KMS-11 (cell line): ENCODE measurements at regions not wholly inside any gene's neighbourhood (a gene's known extent, or its start where the extent isn't known, plus 50 kb on each side); places are given as distances from the start of the nearest gene placed in this dataset.

Experiments used
- H2AFZ ChIP-seq: fragments of 200-600 bp; sonication (generic); 2 replicates; pipeline ENCODE4 v1.6.1; 2016; ENCODE audit warnings: antibody characterized with exemption, mixed run types, low read depth
- H3K27ac ChIP-seq: fragments of 200-600 bp; sonication (generic); 2 replicates; pipeline ENCODE4 v1.6.1; 2016; ENCODE audit warnings: mild to moderate bottlenecking, mixed run types
- H3K27me3 ChIP-seq: fragments of 200-600 bp; sonication (generic); 2 replicates; pipeline ENCODE4 v1.6.1; 2017; ENCODE audit warnings: mild to moderate bottlenecking, low read depth, mixed run types, moderate library complexity; ENCODE audit not compliant: insufficient read depth
- H3K36me3 ChIP-seq: fragments of 200-600 bp; sonication (generic); 2 replicates; pipeline ENCODE4 v1.6.1; 2017; ENCODE audit warnings: mild to moderate bottlenecking, mixed run types; ENCODE audit not compliant: insufficient read depth
- H3K4me1 ChIP-seq: fragments of 200-600 bp; sonication (generic); 2 replicates; pipeline ENCODE4 v1.6.1; 2016; ENCODE audit warnings: mild to moderate bottlenecking, low read depth, mixed run types; ENCODE audit not compliant: poor library complexity, severe bottlenecking
- H3K4me2 ChIP-seq: fragments of 200-600 bp; sonication (generic); 2 replicates; pipeline ENCODE4 v1.7.0; 2016; ENCODE audit warnings: mild to moderate bottlenecking, mixed run types
- H3K4me3 ChIP-seq: fragments of 200-600 bp; sonication (generic); IDR thresholded peaks from 2 replicates; pipeline ENCODE4 v1.6.1; 2017; ENCODE audit warnings: low read depth, low read length, mixed read lengths; ENCODE audit not compliant: insufficient read depth
- H3K79me2 ChIP-seq: fragments of 200-600 bp; sonication (generic); 2 replicates; pipeline ENCODE4 v1.6.1; 2016; ENCODE audit warnings: low read depth, mixed run types; ENCODE audit not compliant: insufficient read depth
- H3K9ac ChIP-seq: fragments of 200-600 bp; sonication (generic); 2 replicates; pipeline ENCODE4 v1.6.1; 2016; ENCODE audit warnings: mild to moderate bottlenecking, mixed run types
- H4K20me1 ChIP-seq: fragments of 200-600 bp; sonication (generic); 2 replicates; pipeline ENCODE4 v1.6.1; 2016; ENCODE audit warnings: mild to moderate bottlenecking, mixed run types; ENCODE audit not compliant: insufficient read depth
- CTCF ChIP-seq: fragments of 200-600 bp; sonication (generic); conservative IDR thresholded peaks from 2 replicates; pipeline ENCODE4 v1.6.1; 2017; ENCODE audit warnings: low read depth, mild to moderate bottlenecking, antibody characterized with exemption, low read length, moderate library complexity, mixed read lengths

- H2AFZ ChIP-seq = no peak overlapping the region
- H3K36me3 ChIP-seq = no peaks in the 10 kb centered on the region
- no peaks in the 10 kb centered on the region for H4K20me1 ChIP-seq
- H3K4me2 ChIP-seq = no peak overlapping the region
- H3K79me2 ChIP-seq = no peaks in the 10 kb centered on the region
- no peaks in the 10 kb centered on the region for H3K4me1 ChIP-seq
- no peak for TF ChIP-seq CTCF
- H3K27ac ChIP-seq = no peak overlapping the region
- no peak overlapping the region for H3K4me3 ChIP-seq
- no peak overlapping the region for H3K9ac ChIP-seq
- H3K27me3 ChIP-seq = no peaks in the 10 kb centered on the region
These were observed 186.6 kb downstream of the PMP22 start for GRCh38 chr17:15078570-15078969.

GRCh38 chr17:15076991-15077663 lies 188.0 kb downstream of the PMP22 start:
- no peak overlapping the region for H3K9ac ChIP-seq
- H3K36me3 ChIP-seq = no peaks in the 10 kb centered on the region
- H3K4me1 ChIP-seq = no peaks in the 10 kb centered on the region
- no peak overlapping the region for H3K27ac ChIP-seq
- no peak for TF ChIP-seq CTCF
- no peaks in the 10 kb centered on the region for H3K79me2 ChIP-seq
- H4K20me1 ChIP-seq = no peaks in the 10 kb centered on the region
- H3K27me3 ChIP-seq = no peaks in the 10 kb centered on the region
- H3K4me2 ChIP-seq = no peak overlapping the region
- H3K4me3 ChIP-seq = no peak overlapping the region
- no peak overlapping the region for H2AFZ ChIP-seq

- Histone ChIP-seq H3K27ac (no peak overlapping the region), H3K4me3 (no peak overlapping the region), H2AFZ (no peak overlapping the region), H3K4me1 (no peaks in the 10 kb centered on the region), H3K79me2 (no peaks in the 10 kb centered on the region), H3K27me3 (no peaks in the 10 kb centered on the region), H4K20me1 (no peaks in the 10 kb centered on the region), H3K9ac (no peak overlapping the region), H3K4me2 (no peak overlapping the region), H3K36me3 (no peaks in the 10 kb centered on the region)
- no peak for TF ChIP-seq CTCF
These were observed 213.2 kb downstream of the PMP22 start for GRCh38 chr17:15051933-15052332.

GRCh38 chr17:15049795-15050160 lies 215.3 kb downstream of the PMP22 start:
- no peaks in the 10 kb centered on the region for H3K36me3 ChIP-seq
- H3K27ac ChIP-seq = no peak overlapping the region
- no peak overlapping the region for H3K4me2 ChIP-seq

More at GRCh38 chr17:15049795-15050160, 215.3 kb downstream of the PMP22 start:
- H4K20me1 ChIP-seq = no peaks in the 10 kb centered on the region
- no peaks in the 10 kb centered on the region for H3K4me1 ChIP-seq
- H3K79me2 ChIP-seq = no peaks in the 10 kb centered on the region
- H3K27me3 ChIP-seq = no peaks in the 10 kb centered on the region
- H2AFZ ChIP-seq = no peak overlapping the region
- no peak overlapping the region for H3K9ac ChIP-seq
- TF ChIP-seq CTCF = no peak
- no peak overlapping the region for H3K4me3 ChIP-seq
